ENCODE measurements at regions not wholly inside any gene's neighbourhood (a gene's known extent, or its start where the extent isn't known, plus 50 kb on each side); places are given as distances from the start of the nearest gene placed in this dataset.

- Histone ChIP-seq H3K27ac (ENCODE audit: insufficient read depth, low read depth, low read length) (no peak overlapping the region), H3K9ac (replicated peaks; ENCODE audit: extremely low read depth, insufficient read depth, low read length) (no peak overlapping the region), H3K27me3 (ENCODE audit: control insufficient read depth in 2 of 2, insufficient read depth in 2 of 2, low read length in 2 of 2) (peaks cover 5 to 11% of the 10 kb centered on the region in 2 experiments), H3K36me3 (ENCODE audit: control insufficient read depth in 2 of 2, extremely low read depth in 1 of 2, insufficient read depth in 2 of 2, low read length in 2 of 2) (no peaks in the 10 kb centered on the region), H2AFZ (ENCODE audit: low read depth, low read length) (no peak overlapping the region), H3K9me3 (replicated peaks; ENCODE audit: control insufficient read depth, insufficient read depth, low read length) (no peaks in the 10 kb centered on the region), H3K4me2 (ENCODE audit: insufficient read depth, low read length) (no peak overlapping the region), H3K9me1 (replicated peaks; ENCODE audit: control insufficient read depth, extremely low read depth, insufficient read depth, low read length) (no peaks in the 10 kb centered on the region), H3K4me3 (replicated peaks in 1 of 3; ENCODE audit: insufficient read depth in 1 of 3, low read depth in 1 of 3, low read length in 3 of 3) (no peak overlapping the region), H3K4me1 (ENCODE audit: control insufficient read depth, extremely low read depth, insufficient read depth, low read length) (no peaks in the 10 kb centered on the region), H3K79me2 (ENCODE audit: control insufficient read depth, insufficient read depth, low read length) (no peaks in the 10 kb centered on the region), H4K20me1 (replicated peaks; ENCODE audit: control insufficient read depth, extremely low read depth, insufficient read depth, low read length) (no peaks in the 10 kb centered on the region)
- BruUV-seq (replicated peaks): no TSS peak
- TF ChIP-seq MAX (IDR thresholded peaks at IDR 0.05; ENCODE audit: insufficient read depth, insufficient read length): no peak
- TF ChIP-seq CTCF (IDR thresholded peaks at IDR 0.05; ENCODE audit: extremely low read depth in 1 of 2, insufficient read depth in 1 of 2, low read depth in 1 of 2, low read length in 2 of 2): no peak
- no peak for TF ChIP-seq POLR2A (IDR thresholded peaks at IDR 0.05; ENCODE audit: low read depth, low read length)
- TF ChIP-seq EZH2 (IDR thresholded peaks at IDR 0.05; ENCODE audit: borderline replicate concordance, low read depth, low read length, severe bottlenecking): no peak
- TF ChIP-seq POLR2AphosphoS5 (IDR thresholded peaks at IDR 0.05; ENCODE audit: insufficient read depth, low read depth, low read length): no peak
- TF ChIP-seq JUN (IDR thresholded peaks at IDR 0.05; ENCODE audit: borderline replicate concordance, insufficient read depth, insufficient read length, low read depth): no peak
- TF ChIP-seq MYC (IDR thresholded peaks at IDR 0.05; ENCODE audit: low read depth, low read length): no peak
- no peak for TF ChIP-seq FOS (IDR thresholded peaks at IDR 0.05; ENCODE audit: borderline replicate concordance, insufficient read depth, low read length)
- TF ChIP-seq GATA2 (IDR thresholded peaks at IDR 0.05; ENCODE audit: insufficient read depth, insufficient read length, low read depth, low read length): no peak
- DNase-seq (ENCODE audit: low read depth, low spot score) (no peak), FAIRE-seq (no peak)
- ChIA-PET CTCF (interaction anchor here (1.7 kb wide), 1 partner anchor 12 kb away, joined by 5 read pairs; no protein-coding TSS in a partner anchor), POLR2A (no interaction called here)
- dilution Hi-C loops (cut with MboI; ENCODE audit: extremely low pct_ligation_motif_present, low sequenced_read_pairs) (no loop called here), intact Hi-C loops (cut with micrococcal nuclease) (no loop called here)
Measured at GRCh38 chr3:69567710-69568052, 171.6 kb upstream of the MITF start.

Data from endothelial cell of umbilical vein (primary cell).